ENCODE measurements at regions not wholly inside any gene's neighbourhood (a gene's known extent, or its start where the extent isn't known, plus 50 kb on each side); places are given as distances from the start of the nearest gene placed in this dataset.
A peak's percentile ranks its signal among the peaks of the same experiment; 100 is the strongest.

DNA sequence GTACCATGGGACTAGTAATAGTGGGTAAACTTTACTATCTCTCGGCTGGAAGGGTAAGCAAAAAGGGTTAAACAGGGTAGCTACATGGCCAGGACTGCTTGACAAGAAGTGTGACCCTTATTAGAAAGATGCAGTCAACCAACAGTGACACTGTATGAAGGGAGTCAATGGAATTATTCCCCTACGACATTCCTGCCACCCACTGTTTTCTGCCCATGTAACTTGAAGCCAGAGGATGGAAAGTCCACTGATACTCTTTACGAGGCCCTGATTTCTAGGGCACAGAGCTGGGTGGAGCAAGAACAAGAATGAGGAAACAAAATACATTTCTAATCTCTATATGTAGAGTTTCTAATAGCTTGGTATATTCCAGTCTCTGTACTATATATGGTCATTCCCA lies 1102.5 kb downstream of the CDH11 start:
- DNase-seq (ENCODE audit: low spot score), result no peak

DNA sequence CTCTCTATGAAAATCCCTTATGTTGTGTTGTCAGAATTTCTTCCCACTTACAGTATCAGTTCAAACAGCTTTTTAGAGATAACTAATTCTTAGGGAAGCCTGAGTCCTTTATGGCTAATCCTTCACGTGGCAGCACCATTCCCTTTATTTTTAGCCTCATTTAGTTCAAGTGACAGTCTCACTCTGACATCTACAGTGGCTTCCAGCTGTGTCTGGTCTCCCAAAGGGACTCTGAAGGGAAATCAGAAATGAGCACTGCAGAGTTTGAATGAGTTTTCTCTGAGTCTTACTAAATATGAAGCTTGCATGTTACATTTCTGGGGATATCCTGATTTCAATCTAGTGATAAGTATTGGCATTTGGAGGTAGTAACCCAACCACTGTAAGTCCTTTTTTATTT lies 1104.1 kb downstream of the CDH11 start:
- no peak for DNase-seq (ENCODE audit: low spot score)

DNA sequence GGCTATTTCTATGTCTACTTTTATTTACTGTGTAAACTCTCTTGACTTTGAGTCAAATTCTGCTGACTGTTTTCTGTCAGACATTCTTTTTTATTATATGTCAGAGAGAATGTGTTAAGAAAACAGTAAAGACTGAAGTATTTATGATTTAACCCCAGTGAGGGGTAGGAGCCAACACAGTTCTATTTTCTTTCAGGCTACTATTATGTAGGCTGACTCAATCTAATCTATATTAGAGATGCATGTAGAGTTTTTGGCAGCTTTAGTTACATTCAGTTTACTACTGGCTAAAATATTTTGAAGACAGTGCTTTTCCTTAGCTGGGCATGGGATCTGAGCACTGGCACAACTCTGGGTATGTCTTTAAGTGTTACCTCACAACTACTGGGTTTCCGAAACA lies 1108.0 kb downstream of the CDH11 start:
- no peak for DNase-seq (ENCODE audit: low spot score)

DNA sequence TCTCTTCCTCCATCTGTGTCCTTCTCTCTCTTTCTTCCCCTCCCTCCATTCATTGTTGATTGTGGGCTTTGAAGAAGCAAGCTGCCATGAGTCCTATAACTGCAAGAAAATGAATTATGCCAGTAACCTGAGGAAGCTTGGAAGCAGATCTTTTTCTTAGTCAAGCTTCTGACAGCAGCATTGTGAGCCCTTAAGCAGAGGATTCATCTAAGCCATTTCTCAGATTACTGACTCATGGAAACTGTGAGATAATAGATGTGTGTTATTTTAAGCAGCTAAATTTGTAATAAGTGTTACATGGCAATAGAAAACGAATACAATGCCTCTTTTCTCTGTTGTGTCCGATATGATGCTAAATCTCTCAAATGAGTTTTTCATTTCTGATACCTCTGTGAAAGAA lies 1109.7 kb downstream of the CDH11 start:
- no peak for DNase-seq (ENCODE audit: low spot score)

DNA sequence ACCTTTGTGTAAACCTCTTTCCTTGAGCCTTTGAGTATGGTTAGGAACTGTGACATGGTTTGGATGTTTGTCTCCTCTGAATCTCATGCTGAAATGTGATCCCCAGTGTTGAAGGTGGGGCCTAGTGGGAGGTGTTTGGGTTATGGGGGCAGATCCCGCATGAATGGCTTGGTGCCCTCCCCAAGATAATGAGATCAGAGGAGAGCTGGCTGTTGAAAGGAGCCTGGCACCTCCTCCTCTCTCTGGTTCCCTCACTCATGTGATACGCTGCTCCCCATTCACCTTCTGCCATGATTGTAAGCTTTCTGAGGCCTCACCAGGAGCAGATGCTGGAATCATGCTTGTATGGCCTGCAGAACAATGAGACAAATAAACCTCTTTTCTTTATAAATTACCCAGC lies 1110.2 kb downstream of the CDH11 start:
- DNase-seq (ENCODE audit: low spot score), result no peak

DNA sequence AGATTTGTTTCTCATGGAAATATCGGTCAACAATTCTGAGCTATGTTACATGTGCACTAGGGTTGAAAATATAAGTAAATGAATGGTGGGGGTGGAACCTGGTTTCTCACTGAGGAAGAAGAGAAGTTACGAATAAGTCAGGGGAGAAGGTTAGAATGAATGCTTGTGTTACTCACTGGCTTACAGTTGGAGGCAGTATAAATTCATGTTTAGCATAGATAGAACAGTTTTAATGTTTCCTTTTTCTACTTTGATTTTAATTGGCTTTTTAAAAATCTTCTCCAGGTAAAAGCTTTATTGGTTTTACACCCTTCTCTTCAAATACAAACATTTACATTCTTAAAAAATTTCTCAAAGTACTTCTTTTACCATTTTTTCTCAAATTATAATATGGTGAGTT lies 1113.7 kb downstream of the CDH11 start:
- no peak for DNase-seq (ENCODE audit: low spot score)

DNA sequence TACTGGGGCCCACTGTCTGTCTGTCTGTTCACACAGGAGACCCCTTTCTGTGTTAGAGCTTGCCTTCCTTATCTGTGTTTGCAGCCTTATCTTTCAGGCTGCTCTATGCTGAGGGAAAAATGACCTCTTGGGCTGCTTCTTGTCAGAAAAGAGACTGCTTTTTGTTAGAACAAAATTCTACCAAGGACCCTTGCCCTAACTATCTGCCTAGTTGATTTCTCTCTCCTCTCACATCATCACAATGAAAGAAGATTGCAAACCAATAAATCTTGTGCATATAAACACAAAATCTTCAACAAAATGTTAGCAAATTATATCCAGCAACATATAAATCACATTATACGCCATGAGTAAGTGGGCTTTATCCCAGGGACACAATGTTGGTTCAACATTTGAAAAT lies 1117.7 kb downstream of the CDH11 start:
- DNase-seq (ENCODE audit: low spot score), result no peak

DNA sequence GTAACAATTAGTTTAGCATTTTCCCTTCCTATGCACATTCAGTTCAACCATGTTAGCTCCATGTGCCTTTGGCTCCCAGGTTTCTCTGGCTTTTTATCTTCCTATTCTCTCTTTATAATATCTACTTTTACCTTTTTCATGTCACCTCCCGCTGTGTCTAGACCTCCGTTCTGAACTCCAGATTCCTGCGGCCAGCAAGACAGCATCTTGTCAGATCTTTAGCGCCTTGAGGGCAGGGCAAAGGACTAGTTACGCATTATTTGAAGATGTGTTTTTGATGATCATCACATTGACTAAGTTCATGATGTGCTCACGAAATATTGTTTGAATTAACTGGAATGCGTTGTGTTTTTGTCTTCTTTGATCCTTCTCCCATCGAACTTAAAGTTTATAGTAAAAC lies 1126.8 kb downstream of the CDH11 start:
- DNase-seq (ENCODE audit: low spot score), result no peak

DNA sequence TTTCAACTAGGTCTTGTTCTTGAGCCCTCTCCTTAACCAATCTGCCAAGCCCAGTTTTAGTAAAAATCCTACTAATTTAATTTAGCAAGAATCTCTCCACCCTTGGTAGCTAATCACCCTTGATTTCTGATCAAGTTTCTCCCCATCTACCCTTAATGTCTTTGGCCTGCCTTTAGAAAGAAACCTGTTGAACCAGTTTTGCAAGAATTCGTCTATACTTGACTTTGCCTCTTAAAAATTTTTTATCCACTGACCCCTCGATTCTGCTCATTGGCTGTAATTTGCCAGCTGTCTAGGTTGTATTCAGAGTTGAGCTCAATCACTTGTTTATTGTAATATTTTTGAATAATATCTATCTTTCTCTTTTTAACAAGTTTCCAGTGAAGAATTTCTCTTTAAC lies 1138.5 kb downstream of the CDH11 start:
- DNase-seq (ENCODE audit: low spot score), result no peak

DNA sequence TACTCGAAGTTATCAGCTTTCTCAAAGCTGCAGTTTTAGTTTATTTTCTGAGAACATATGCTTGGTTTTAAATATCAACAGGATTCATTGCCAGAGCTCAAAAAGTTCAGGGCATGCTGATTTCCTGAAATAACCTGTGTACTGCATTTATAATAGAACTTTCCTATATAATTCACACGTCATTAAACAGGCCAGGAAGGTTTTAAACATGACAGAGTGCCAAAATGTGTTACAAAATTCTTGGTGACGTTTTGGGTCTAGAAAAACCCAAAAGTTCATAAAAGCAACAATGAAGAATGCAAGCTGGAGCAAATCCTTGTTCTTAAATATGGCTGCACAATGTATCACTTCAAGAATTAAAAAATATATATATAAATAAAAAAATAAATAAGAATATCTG lies 1139.1 kb downstream of the CDH11 start:
- no peak for DNase-seq (ENCODE audit: low spot score)

DNA sequence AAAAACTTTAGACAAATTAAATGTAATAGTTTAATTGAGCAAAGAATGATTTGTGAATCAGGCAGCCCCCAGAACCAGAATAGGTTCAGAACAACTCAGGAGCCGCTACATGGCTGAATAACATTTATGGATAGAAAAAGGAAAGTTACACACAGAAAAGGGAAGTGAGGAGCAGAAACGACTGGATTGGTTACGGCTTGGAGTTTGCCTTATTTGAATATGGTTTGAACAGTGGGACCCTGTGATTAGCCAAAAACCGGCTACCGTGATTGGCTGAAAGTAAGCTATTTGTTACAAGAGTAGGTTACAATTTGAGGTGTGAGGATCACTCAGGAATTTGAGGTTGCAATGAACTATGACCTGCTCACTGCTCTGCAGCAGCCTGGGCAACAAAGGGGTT lies 1139.8 kb downstream of the CDH11 start:
- DNase-seq (ENCODE audit: low spot score), result peak; percentile 51

DNA sequence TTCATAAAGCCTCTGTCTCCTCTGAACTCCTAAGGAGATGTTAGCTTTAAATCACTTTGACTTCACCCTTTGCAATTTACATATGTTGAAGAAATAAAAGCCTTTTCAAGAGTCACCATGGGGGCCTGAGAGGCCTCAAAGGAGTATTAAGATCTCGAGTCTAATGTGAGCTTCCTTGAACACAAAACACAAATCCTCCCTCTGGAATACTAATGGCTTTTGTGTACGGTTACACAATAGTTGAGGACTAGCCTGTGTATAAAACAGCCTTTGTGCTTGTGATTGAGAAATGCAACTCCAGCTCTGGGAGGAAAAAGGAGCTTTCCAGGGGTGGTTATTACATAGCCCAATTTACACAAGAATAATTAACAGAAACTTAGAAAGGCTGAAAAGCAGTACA lies 1140.2 kb downstream of the CDH11 start:
- DNase-seq (ENCODE audit: low spot score), result peak; percentile 43

DNA sequence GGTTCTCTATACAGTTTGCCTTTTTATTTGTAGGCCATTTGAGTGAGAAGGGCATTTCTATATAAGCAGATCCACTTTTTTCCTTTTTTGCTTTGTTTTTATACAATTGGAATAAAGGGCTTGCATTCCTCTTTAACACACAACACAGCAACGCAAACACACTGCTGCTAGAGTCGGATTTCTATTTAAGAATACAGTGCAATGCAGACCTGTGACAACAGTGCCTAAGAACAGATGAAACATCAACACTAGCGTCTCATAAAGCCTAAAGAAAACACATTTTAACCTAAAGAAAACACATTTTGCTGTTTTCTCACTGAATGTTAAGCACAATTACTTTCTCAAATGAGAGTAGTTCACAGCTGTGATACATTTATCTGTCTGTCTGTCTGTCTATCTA lies 1141.1 kb downstream of the CDH11 start:
- no peak for DNase-seq (ENCODE audit: low spot score)

DNA sequence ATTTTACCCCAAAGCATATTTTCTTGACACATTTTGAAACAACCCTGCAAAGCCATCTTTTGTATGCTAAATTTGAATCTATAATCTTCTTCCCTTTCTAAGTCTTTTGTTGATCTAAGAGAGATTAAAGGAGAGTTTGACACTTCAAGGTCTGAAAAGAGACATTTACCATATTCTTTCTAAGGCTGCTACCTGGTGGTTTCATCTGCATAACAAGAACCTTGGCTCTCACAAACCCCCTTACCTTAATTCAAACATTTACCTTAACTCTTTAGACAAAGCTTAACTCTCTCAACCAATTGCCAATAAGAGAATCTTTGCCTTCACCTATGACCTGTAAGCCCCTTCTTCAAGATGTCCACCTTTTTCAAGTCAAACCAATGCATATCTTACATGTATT lies 1143.6 kb downstream of the CDH11 start:
- no peak for DNase-seq (ENCODE audit: low spot score)

DNA sequence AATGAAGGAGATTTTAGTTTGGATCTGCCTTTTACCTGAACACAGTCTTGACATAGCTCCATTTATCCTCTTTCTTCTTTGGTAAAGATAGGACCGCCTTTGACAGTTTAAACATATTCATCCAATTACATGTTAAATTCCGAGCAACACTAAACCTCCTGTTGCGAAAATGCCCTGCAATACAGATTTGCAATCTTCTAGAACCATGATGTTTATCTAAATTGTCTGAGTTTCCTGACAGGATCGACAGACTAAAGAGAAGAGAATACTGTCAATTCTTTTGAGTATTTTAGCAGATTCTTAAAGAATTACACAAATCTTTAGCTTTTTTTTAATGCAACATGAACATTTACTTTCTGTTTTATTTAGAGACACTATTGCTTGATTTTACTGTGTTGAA lies 1145.5 kb downstream of the CDH11 start:
- no peak for DNase-seq (ENCODE audit: low spot score)

DNA sequence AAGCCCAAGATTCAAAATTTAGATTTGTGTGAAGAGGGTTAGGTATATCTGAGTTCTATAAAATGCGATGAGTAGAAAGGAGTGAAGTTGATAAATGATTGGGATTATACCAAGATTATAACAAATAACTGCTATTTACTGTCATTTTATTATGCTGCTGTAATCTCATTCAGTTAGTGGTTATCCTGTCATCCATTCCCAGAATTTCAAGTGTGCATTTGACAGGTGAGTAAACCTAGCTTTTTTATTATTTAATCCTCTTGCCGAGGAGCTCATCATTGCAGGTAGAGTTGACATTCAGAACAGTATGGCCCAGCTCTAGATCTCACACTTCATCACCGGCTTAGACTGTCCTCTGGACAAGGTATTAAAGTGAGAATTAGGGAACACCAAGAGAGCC lies 1146.2 kb downstream of the CDH11 start:
- no peak for DNase-seq (ENCODE audit: low spot score)

DNA sequence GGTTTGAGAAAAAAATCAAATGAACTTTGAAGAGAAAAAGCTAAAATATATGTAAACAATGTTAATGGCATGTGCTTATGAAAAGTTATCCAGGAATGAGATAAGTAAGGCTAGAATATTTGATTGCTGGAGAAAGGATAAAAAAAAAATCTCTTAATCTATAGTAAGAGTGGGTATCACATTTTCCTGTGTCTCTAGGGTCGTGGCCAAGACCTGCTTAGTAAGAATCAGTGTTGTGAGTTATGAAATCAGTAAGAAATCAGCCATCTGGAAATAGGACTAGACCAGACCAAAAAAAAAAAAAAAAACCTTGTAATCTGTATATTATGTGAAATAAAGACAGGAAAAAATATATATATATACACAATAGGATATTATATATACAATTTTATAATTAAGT lies 1153.9 kb downstream of the CDH11 start:
- DNase-seq (ENCODE audit: low spot score), result no peak

DNA sequence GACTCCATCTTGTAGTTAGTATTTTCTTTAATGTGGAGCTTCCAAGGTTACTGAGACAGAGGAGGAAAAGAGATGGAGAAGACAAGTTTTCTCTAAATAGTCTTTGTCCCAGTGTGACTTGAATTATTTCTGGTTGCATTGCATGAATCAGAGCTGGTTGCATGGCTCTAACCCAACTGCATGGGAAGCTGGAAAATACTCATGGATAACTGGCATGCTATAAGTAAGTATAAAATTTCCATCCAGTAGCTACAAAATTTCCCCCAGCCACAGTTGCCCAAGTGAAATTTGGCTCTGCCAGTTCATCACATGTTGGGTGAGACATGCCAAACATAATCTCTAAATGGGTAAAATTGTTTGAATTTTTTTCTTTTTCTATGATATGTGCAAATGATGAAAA lies 1161.5 kb downstream of the CDH11 start:
- no peak for DNase-seq (ENCODE audit: low spot score)

DNA sequence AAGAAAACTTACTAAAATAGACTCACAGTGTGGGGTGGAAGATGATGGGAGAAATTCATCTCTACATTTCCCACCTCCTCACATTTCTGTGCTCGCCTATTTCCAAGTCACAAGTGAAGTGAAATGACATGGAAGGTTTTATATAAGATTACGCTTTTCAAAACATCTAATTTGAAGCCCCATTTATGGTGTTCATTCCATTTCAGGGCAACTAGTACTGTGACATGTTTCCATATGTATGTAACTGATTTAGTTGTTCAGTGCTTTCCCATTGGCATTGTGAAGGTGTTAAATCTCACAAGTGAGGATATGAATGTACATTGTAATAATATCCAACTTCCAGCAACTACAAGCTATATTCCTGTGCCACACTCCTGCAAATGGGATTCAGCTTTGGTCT lies 1174.8 kb downstream of the CDH11 start:
- DNase-seq (ENCODE audit: low spot score), result no peak

DNA sequence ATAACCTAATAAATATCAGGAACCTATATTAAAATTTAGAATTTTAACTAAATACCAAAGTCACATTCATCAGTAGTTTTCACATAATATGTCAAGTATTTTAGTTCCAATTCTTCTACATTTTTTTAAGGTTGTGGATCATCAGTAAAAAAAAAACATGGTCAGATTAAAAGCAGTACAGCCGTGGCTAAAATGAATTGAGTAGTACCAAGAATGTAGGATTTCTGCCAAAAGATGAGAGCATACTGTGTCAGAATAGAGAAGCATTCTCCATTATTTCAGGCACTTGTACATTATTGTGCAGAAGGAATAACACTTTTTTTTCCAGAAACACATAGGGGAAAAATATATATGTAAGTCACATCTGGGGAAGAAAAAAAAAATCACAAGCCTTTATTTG lies 1176.1 kb downstream of the CDH11 start:
- DNase-seq (ENCODE audit: low spot score), result no peak

DNA sequence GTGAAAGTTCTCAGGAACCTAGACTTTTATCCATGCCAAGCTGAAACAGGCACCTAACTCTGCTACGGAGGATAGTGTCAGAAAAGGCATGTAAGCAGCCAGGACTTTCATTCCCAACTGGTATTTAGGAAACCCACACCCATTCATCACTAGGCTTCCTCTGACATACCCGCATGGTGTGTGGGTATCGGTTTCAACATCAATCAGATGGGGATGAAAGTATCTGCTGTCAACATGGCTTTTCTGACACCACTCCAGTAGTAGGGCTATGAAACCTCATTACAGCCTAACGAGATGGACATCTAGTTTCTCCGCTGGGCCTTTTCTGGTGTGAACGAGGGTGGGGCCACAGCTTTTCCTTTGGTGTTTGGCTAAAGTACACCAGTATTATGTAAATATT lies 1178.3 kb downstream of the CDH11 start:
- no peak for DNase-seq (ENCODE audit: low spot score)

DNA sequence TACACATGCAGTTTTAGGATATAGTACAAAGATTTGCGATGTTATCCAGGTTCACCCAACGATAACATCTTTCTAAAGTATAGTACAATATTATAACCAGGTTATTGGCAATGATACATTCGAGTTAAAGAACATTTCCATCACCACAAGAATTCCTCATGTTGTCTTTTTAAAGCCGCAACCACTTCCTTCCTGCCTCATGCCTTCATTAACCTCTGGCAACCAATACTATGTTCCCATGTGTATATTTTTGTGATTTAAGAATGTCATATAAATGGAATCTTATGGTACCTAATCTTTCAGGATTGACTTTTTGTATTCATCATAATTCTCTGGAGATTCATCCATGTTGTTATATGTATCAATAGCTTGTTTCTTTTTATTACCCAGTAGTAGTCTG lies 1183.2 kb downstream of the CDH11 start:
- no peak for DNase-seq (ENCODE audit: low spot score)

DNA sequence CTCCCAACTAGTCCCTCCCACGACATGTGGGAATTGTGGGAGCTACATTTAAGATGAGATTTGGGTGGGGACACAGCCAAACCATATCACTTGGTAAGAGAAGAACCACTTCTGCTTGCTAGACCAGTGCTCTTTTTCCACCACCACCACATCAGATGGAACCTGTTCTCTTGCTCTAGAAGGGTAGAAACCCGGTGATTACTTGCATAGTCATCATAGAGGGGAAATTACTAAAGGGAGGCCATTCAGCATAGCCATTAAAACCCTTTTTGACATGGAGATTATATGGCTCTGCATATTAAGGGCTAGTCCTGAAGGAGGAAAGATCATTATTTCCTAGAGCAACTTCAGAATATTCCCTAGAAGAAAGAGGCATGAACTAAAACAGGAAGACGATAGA lies 1188.0 kb downstream of the CDH11 start:
- no peak for DNase-seq (ENCODE audit: low spot score)

DNA sequence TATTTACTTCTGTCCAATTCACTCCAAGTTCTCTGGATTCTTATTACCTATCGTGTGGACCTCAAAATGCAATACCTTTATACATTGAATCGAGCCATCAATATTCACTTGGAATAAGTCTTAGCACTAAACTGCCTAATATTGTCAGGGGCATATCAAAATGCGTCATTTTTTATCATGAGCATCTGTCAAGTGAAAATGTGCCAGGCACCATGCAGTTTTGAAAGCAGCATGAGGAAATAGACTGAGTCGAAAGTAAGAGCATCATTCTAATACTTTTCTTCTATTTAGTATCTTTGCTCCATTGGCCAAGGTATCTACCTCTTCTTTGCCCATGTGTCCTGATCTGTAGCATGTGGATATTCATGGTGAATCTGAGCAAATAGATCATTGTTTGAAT lies 1193.4 kb downstream of the CDH11 start:
- no peak for DNase-seq (ENCODE audit: low spot score)

DNA sequence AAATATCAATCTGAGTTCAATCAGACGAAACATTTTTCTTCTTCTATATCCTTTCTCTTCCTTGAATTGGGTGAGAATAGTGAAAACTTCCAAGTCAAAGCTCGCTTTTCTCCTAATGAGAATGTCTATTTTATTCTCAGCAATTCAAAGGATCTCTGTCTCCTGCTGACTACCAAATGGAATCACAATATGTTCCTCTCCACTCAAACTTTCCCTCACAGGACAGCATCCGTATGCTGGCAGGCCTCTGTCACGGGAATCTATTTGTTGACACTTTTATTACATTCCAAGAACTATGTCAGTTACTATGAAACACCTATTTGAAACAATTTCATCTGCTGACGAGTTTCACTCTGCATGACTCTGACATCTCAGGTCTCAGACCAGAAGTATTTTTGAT lies 1196.6 kb downstream of the CDH11 start:
- no peak for DNase-seq (ENCODE audit: low spot score)

DNA sequence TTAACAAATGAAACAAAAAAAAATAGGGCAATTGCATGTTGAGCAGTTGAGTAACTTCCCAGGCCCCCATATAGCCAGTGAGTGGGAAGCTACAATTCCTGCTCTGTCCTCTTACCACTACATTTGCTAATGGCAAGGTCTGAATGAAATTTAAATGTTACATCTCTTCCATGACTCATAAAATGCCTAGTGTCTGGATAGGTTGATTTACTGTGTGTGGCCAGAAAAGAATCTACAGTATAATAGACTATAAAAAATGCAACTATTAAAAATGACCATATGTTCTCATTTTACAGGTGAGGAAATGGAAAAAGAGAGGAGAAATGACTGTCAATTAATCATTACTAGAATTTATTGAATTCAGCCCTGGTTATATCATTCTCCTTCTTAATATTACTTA lies 1199.3 kb downstream of the CDH11 start:
- DNase-seq (ENCODE audit: low spot score), result no peak
